ENCODE measurements at regions not wholly inside any gene's neighbourhood (a gene's known extent, or its start where the extent isn't known, plus 50 kb on each side); places are given as distances from the start of the nearest gene placed in this dataset.

DNA sequence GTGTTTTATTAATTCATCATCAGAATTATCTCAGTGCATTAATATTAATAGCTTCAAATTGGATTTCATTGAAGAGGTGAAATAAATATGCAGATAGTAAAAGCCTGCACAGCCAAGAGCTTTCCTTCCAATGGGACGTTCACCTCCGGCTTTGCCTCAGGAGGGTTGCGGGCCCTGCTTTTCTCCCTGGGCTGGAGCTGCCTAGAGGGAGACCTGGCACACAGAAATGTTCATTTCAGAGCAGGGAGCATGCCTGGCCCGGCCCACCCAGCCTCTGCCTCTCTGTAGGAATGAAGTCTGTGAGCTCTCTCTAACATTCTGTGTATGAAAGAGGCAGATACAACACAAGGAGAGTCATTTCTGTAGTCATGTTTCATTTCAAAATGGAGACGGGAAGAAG is 100.4 kb upstream of the IRX2 start:
- H3K4me3 ChIP-seq (replicated peaks in 1 of 3) = no peak overlapping the region
- TF ChIP-seq, protein P1, sequence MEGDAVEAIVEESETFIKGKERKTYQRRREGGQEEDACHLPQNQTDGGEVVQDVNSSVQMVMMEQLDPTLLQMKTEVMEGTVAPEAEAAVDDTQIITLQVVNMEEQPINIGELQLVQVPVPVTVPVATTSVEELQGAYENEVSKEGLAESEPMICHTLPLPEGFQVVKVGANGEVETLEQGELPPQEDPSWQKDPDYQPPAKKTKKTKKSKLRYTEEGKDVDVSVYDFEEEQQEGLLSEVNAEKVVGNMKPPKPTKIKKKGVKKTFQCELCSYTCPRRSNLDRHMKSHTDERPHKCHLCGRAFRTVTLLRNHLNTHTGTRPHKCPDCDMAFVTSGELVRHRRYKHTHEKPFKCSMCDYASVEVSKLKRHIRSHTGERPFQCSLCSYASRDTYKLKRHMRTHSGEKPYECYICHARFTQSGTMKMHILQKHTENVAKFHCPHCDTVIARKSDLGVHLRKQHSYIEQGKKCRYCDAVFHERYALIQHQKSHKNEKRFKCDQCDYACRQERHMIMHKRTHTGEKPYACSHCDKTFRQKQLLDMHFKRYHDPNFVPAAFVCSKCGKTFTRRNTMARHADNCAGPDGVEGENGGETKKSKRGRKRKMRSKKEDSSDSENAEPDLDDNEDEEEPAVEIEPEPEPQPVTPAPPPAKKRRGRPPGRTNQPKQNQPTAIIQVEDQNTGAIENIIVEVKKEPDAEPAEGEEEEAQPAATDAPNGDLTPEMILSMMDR (IDR thresholded peaks at IDR 0.05) = no peak
- TF ChIP-seq POLR2A (IDR thresholded peaks at IDR 0.05) = no peak
- no peaks in the 10 kb centered on the region for H3K36me3 ChIP-seq
- no peak for DNase-seq
- 79 to 84% methylated on average over 5 of the region's 5 CpGs for WGBS, 2 donors
- no peaks in the 10 kb centered on the region for H3K27me3 ChIP-seq
- intact Hi-C loops (cut with DNase I) = no loop called here
- H3K9me3 ChIP-seq = no peaks in the 10 kb centered on the region
- H3K4me1 ChIP-seq = no peaks in the 10 kb centered on the region
- no peak overlapping the region for H3K27ac ChIP-seq

DNA sequence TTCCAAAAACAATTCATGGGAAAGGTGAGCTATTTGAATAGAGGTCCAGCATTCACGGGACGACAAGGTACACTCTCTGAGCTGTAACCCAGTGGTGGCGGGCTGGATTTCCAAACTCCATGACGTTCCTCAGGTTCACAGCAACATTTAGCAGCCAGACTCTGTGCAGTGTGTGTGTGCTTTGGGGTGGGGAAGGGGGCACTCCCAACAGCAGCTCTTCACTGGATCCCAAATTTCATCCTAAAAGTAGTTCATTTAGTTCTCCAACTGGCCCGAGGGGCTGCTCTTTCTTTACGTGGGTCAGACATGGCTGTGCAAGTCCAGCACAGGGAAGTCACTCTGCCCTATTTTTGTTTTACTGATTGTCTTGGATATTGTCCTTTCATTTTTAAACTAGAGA is 98.0 kb upstream of the IRX2 start:
- no peak for DNase-seq
- intact Hi-C loops (cut with DNase I) = no loop called here
- WGBS, 2 donors = 77 to 82% methylated on average over 6 of the region's 6 CpGs
- Histone ChIP-seq H3K27ac (no peak overlapping the region), H3K4me1 (no peaks in the 10 kb centered on the region), H3K4me3 (replicated peaks in 1 of 3) (no peak overlapping the region), H3K9me3 (no peaks in the 10 kb centered on the region), H3K36me3 (no peaks in the 10 kb centered on the region), H3K27me3 (no peaks in the 10 kb centered on the region)
- no peak for TF ChIP-seq POLR2A (IDR thresholded peaks at IDR 0.05)
- TF ChIP-seq, protein P1 (IDR thresholded peaks at IDR 0.05) = no peak

DNA sequence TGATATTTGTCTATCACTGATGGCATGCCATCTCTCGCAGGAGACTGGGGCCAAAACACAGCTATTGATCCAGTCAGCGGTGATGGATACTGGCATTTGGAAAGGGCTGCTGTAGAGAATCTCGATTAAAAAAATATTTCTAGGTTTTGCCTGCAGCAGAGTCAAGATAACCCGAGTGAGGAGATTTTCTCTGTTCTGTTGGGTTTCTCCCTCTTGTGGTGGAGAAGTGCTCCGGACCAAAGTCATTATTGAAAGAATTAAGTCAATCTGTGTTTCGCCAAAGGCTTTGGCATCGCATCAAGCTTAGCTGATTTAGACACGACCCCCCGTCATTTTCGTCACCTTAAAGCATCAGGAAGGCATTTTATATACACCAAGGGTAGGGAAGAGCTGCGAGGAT is 97.1 kb upstream of the IRX2 start:
- Histone ChIP-seq H3K27me3 (no peaks in the 10 kb centered on the region), H3K36me3 (no peaks in the 10 kb centered on the region), H3K4me3 (replicated peaks in 1 of 3) (no peak overlapping the region), H3K9me3 (no peaks in the 10 kb centered on the region), H3K4me1 (no peaks in the 10 kb centered on the region), H3K27ac (no peak overlapping the region)
- 62 to 69% methylated on average over 11 of the region's 11 CpGs for WGBS, 2 donors
- no peak for TF ChIP-seq POLR2A (IDR thresholded peaks at IDR 0.05)
- TF ChIP-seq, protein P1 (IDR thresholded peaks at IDR 0.05) = no peak
- no peak for DNase-seq
- intact Hi-C loops (cut with DNase I) = no loop called here

DNA sequence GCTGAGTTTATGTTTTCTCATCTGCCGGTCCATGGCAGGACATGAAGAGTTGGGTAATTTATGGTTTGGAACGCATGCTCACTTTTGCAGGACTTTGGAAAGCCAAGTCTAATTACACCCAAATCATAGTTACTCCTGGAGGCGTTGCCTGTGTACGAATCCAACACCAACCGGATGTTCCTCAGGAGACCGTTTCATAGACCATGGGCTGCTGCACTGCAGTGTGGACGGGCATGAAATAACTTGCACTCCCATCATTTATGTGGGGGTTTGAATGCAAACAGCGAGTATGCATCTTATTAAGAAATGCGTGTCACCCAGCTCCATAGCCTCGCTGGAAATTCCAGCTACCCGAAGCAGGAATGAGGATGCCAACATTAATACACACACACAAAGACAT is 96.1 kb upstream of the IRX2 start:
- TF ChIP-seq, protein P1 (IDR thresholded peaks at IDR 0.05) = no peak
- TF ChIP-seq POLR2A (IDR thresholded peaks at IDR 0.05) = no peak
- H3K27me3 ChIP-seq = no peaks in the 10 kb centered on the region
- 91 to 93% methylated on average over 11 of the region's 11 CpGs for WGBS, 2 donors
- H3K4me1 ChIP-seq = no peaks in the 10 kb centered on the region
- no peak overlapping the region for H3K4me3 ChIP-seq (replicated peaks in 1 of 3)
- DNase-seq = no peak
- intact Hi-C loops (cut with DNase I) = no loop called here
- H3K36me3 ChIP-seq = no peaks in the 10 kb centered on the region
- H3K9me3 ChIP-seq = no peaks in the 10 kb centered on the region
- no peak overlapping the region for H3K27ac ChIP-seq

DNA sequence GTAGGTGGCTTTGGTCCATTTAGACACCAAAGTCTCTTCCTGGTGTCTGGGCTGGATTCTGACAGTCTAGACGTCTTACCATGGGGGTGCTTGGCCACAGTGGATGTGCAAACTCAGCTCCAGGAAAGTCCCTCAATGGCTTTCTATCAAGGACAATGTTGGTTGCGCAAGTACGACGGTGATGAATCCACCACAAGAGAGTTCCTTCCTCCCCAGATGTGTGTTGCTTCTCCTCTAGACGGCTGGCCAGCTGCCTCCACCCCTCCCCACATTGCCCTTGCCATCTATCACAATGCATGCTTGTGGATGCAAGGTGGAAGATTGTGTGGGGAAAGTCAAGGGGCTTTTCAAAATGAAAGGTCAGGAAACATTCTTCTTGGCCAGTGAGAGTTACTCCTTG is 89.7 kb upstream of the IRX2 start:
- DNase-seq = no peak
- TF ChIP-seq, protein P1 (IDR thresholded peaks at IDR 0.05) = no peak
- TF ChIP-seq POLR2A (IDR thresholded peaks at IDR 0.05) = no peak
- WGBS, 2 donors = 69 to 78% methylated on average over 5 of the region's 5 CpGs
- Histone ChIP-seq H3K9me3 (no peaks in the 10 kb centered on the region), H3K36me3 (no peaks in the 10 kb centered on the region), H3K27ac (no peak overlapping the region), H3K4me1 (no peaks in the 10 kb centered on the region), H3K4me3 (replicated peaks in 1 of 3) (no peak overlapping the region), H3K27me3 (no peaks in the 10 kb centered on the region)
- intact Hi-C loops (cut with DNase I) = no loop called here

Data from thyroid gland (tissue), 4 donors.